Activated T-helper 1 cell treated with anti-CD3 and anti-CD28 coated beads, Interleukin-12 subunit alpha, Interleukin-12 subunit beta, Interleukin-2, Interleukin-4 antibody, amounts not matched to agents 30 ng/mL and 10 ng/mL and 1 ng/mL, durations not matched to agents 14 hours and 24 hours and 36 hours (primary cell): ENCODE measurements at regions not wholly inside any gene's neighbourhood (a gene's known extent, or its start where the extent isn't known, plus 50 kb on each side); places are given as distances from the start of the nearest gene placed in this dataset.

ENCODE experiments used
- DNase-seq: peaks from one replicate; pipeline ENCODE4 v3.0.0; 2021; ENCODE audit warnings: low spot score
- H3K27ac Mint-ChIP-seq: one replicate; pipeline ENCODE4 v1.8.0; 2021; ENCODE audit warnings: mild to moderate bottlenecking, mixed read lengths
- H3K27me3 Mint-ChIP-seq: one replicate; pipeline ENCODE4 v1.8.0; 2022; ENCODE audit warnings: mild to moderate bottlenecking, moderate library complexity, mixed read lengths; ENCODE audit not compliant: insufficient read depth
- H3K36me3 Mint-ChIP-seq: one replicate; pipeline ENCODE4 v1.8.0; 2021; ENCODE audit warnings: low read depth, mixed read lengths
- H3K4me1 Mint-ChIP-seq: one replicate; pipeline ENCODE4 v1.8.0; 2021; ENCODE audit warnings: low read depth, mixed read lengths
- H3K4me3 Mint-ChIP-seq: one replicate; pipeline ENCODE4 v1.8.0; 2021; ENCODE audit warnings: mild to moderate bottlenecking, moderate library complexity, mixed read lengths
- H3K9me3 Mint-ChIP-seq: one replicate; pipeline ENCODE4 v1.8.0; 2021; ENCODE audit warnings: mixed read lengths
- intact Hi-C: fragments of 100-400 bp; cut with micrococcal nuclease; formaldehyde crosslinking; loops from one replicate; pipeline ENCODE4 v1.15.1; 2024

DNA sequence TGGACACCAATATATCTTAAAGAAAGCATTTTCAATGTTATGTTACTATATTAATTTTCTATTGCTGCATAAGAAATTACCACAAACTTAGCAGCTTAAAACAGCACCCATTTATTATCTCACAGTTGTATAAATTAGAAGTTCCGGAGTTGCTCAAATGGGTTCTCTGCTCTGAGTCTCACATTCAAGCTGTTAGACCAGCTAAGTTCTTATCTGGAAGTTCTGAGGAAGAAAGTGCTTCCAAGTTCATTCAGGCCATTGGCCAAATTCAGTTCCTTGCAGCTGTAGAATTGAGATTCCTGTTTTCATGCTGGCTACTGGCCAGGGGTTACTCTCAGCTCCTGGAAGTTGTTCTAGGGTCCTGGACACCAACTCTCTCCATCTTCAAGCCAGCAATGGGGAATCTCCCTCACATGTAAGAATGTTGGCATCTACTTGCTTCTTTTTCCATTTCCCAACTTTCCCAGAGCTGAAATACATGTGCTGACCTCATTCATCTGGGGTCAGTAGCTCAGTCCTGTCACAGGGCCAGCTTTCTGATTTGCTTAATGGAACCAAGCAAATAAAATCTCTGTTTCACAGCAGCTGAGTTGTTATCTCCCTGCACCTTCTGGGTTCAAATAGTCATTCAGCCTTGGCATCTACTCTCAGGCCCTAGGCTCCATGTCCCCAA lies 99.6 kb upstream of the INTU start:
- no peaks in the 10 kb centered on the region for H3K36me3 Mint-ChIP-seq
- no peak for DNase-seq
- H3K27me3 Mint-ChIP-seq = peaks cover 2% of the 10 kb centered on the region
- no peak overlapping the region for H3K27ac Mint-ChIP-seq
- intact Hi-C loops = no loop called here
- H3K9me3 Mint-ChIP-seq = no peaks in the 10 kb centered on the region
- no peaks in the 10 kb centered on the region for H3K4me1 Mint-ChIP-seq
- H3K4me3 Mint-ChIP-seq = no peak overlapping the region

DNA sequence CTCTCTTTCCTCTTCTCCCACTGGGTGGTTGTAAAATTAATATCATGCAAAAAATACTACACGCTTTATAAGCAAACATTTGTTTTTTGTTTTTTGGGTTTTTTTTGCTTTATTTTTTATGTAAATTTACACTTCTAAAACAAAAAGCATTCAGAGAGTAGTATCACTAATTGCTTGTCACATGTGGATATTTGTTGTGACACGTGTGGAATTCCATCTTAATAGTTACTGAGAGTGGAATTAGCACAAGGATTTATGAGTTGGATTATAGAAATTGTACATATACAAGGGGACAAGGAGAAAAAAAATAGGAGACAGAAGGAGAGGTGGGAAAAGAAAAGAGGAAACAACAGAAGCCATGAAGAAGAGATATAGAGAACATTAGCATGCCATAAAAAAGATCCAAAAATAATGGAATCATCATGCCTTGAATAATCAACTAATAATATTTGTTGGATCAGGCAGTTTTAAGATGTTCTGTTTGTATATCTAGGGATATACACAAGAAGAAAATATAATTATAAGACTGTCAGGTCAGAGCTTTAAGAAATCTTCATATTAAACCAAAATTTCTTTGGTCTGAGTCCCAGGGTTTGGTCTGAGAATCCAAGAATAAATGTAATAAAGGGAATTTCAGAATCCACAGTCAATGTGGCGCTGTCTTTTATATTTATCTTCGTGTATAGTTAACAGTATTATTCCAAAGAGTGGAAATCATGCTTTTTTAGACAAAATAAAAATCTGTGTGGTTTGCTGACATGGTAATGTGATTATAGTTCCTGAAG lies 98.5 kb upstream of the INTU start:
- Mint-ChIP-seq H3K27me3 (peaks cover 2% of the 10 kb centered on the region), H3K27ac (no peak overlapping the region), H3K4me1 (no peaks in the 10 kb centered on the region), H3K36me3 (no peaks in the 10 kb centered on the region), H3K9me3 (no peaks in the 10 kb centered on the region), H3K4me3 (no peak overlapping the region)
- DNase-seq = no peak
- intact Hi-C loops = no loop called here

GRCh38 chr4:127538016-127538415 lies 94.7 kb upstream of the INTU start:
- H3K4me1 Mint-ChIP-seq = no peaks in the 10 kb centered on the region
- H3K27me3 Mint-ChIP-seq = peaks cover 3% of the 10 kb centered on the region
- no peak for DNase-seq
- no peak overlapping the region for H3K4me3 Mint-ChIP-seq
- no peaks in the 10 kb centered on the region for H3K36me3 Mint-ChIP-seq
- H3K9me3 Mint-ChIP-seq = no peaks in the 10 kb centered on the region
- H3K27ac Mint-ChIP-seq = no peak overlapping the region
- intact Hi-C loops = no loop called here

GRCh38 chr4:127540497-127541025 lies 92.2 kb upstream of the INTU start:
- intact Hi-C loops = no loop called here
- Mint-ChIP-seq H3K36me3 (no peaks in the 10 kb centered on the region), H3K9me3 (no peaks in the 10 kb centered on the region), H3K27me3 (peaks cover 2% of the 10 kb centered on the region), H3K4me3 (no peak overlapping the region), H3K27ac (no peak overlapping the region), H3K4me1 (no peaks in the 10 kb centered on the region)
- no peak for DNase-seq

DNA sequence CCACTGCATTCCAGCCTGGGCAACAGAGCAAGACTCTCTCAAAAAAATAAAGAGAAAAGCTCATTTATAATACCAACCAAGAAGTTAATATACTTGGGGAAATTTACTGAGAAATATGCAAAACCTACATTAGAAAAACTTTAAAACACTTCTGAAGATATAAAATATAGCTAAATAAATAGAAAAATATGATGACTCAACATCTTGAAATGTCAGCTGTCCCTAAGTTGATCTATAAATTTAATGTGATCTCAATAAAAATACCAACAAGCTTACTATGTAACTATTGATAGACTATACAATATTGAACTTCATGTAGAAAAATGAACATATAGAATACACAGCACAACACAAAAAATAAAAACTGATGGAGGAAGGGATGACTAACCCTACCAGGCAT lies 87.5 kb upstream of the INTU start:
- no peaks in the 10 kb centered on the region for H3K36me3 Mint-ChIP-seq
- peaks cover 2% of the 10 kb centered on the region for H3K27me3 Mint-ChIP-seq
- H3K9me3 Mint-ChIP-seq = no peaks in the 10 kb centered on the region
- no peak overlapping the region for H3K4me3 Mint-ChIP-seq
- no peak for DNase-seq
- no peaks in the 10 kb centered on the region for H3K4me1 Mint-ChIP-seq
- intact Hi-C loops = no loop called here
- no peak overlapping the region for H3K27ac Mint-ChIP-seq

GRCh38 chr4:127548990-127549925 lies 83.5 kb upstream of the INTU start:
- Mint-ChIP-seq H3K4me1 (no peaks in the 10 kb centered on the region), H3K27ac (no peak overlapping the region), H3K9me3 (no peaks in the 10 kb centered on the region), H3K27me3 (no peaks in the 10 kb centered on the region), H3K36me3 (no peaks in the 10 kb centered on the region), H3K4me3 (no peak overlapping the region)
- intact Hi-C loops = no loop called here
- DNase-seq = no peak

DNA sequence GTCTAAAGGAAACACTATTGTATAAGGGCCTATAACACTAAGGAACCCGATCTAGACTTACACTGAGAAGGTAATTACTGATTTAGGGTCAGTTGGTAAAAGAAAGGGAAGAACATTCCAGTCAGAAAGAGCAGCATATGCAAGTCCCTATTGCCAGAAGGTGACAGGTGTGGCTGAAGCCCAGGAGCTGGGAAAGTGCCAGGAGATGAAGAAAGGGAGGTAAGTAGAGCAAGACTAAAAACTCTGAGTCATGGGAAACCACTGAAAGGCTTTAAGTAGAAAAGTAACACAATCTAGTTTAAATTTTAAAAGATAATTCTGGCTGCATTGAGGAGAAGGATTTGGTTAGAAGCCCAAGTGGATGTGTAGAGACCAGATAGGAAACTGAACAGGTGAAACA lies 77.7 kb upstream of the INTU start:
- H3K27ac Mint-ChIP-seq = no peak overlapping the region
- DNase-seq = no peak
- H3K36me3 Mint-ChIP-seq = no peaks in the 10 kb centered on the region
- H3K4me1 Mint-ChIP-seq = no peaks in the 10 kb centered on the region
- no peaks in the 10 kb centered on the region for H3K27me3 Mint-ChIP-seq
- no peaks in the 10 kb centered on the region for H3K9me3 Mint-ChIP-seq
- no peak overlapping the region for H3K4me3 Mint-ChIP-seq
- intact Hi-C loops = no loop called here

- Mint-ChIP-seq H3K9me3 (no peaks in the 10 kb centered on the region), H3K4me3 (no peak overlapping the region), H3K36me3 (no peaks in the 10 kb centered on the region), H3K27ac (no peak overlapping the region), H3K4me1 (no peaks in the 10 kb centered on the region), H3K27me3 (no peaks in the 10 kb centered on the region)
- intact Hi-C loops = no loop called here
- DNase-seq = no peak
These were observed 74.7 kb upstream of the INTU start for GRCh38 chr4:127558088-127558487.

DNA sequence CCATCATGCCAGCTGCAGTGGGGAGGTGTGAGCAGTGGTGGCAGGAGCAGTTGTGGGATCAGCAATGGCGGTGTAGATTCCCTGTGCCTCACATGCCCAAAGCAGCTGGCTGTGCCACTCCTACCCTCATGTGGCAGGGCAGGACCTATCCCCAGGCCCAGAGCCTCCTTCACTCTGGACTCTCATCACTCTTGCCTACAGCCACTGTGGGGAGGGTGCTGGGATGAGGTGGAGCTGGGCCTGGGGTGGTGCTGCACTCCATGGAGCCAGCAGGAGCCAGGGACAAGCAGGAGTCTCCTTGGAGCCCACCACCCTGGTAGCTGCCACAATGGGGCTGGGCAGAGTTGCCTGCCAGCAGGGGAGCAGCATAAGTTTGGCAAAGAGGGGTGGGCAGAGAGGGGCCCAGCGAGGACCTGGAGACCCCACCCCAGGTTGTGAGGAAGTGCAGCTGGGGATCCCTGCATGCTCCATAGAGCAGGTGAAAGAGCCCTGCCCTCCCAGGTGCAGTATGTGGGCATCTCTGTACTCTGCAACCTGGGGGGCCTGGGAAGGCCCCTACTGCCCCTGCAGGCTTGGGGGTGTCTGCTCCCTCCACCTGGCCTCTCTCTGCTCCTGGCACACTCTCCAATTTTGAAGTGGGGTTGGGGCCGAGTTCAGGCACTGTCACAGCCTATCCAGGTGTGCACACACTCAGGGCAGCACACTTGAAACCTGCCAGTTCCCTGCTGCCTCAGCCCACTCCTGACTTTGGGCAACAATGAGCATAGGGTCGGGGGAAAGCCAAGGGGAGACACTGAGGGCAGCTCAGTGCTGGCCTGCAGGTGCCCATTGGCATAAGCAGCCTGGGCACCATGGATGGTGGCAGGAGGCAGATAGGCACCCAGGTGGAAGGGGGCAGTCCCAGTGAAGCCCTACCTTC lies 74.0 kb upstream of the INTU start:
- H3K4me3 Mint-ChIP-seq = no peak overlapping the region
- no peaks in the 10 kb centered on the region for H3K9me3 Mint-ChIP-seq
- H3K27ac Mint-ChIP-seq = no peak overlapping the region
- H3K36me3 Mint-ChIP-seq = no peaks in the 10 kb centered on the region
- DNase-seq = no peak
- no peaks in the 10 kb centered on the region for H3K27me3 Mint-ChIP-seq
- intact Hi-C loops = no loop called here
- H3K4me1 Mint-ChIP-seq = no peaks in the 10 kb centered on the region

DNA sequence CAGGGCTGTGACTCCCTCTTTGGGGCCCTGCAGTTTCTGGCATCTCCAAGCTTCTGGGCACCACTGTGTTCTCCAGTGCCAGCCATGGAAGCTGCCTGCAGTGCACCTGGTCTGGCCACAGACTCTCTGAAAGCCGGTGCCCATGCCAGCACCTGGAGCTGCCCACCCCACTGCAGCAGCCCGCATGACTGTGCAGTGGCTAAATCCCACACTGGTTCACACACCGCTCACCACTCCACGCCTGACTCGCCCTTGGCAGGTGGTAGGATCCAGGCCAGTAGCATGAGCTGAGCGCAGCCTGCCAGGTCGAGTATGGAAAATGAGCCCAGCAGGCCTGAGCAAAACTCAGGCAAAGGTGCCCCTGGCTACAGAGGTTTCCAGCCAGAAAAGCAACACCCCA lies 72.8 kb upstream of the INTU start:
- Mint-ChIP-seq H3K9me3 (no peaks in the 10 kb centered on the region), H3K4me1 (no peaks in the 10 kb centered on the region), H3K4me3 (no peak overlapping the region), H3K36me3 (no peaks in the 10 kb centered on the region), H3K27ac (no peak overlapping the region), H3K27me3 (no peaks in the 10 kb centered on the region)
- DNase-seq = no peak
- intact Hi-C loops = no loop called here

GRCh38 chr4:127560755-127561154 lies 72.0 kb upstream of the INTU start:
- no peak overlapping the region for H3K27ac Mint-ChIP-seq
- H3K9me3 Mint-ChIP-seq = no peaks in the 10 kb centered on the region
- H3K27me3 Mint-ChIP-seq = no peaks in the 10 kb centered on the region
- DNase-seq = no peak
- no peaks in the 10 kb centered on the region for H3K4me1 Mint-ChIP-seq
- no peaks in the 10 kb centered on the region for H3K36me3 Mint-ChIP-seq
- intact Hi-C loops = no loop called here
- H3K4me3 Mint-ChIP-seq = no peak overlapping the region

DNA sequence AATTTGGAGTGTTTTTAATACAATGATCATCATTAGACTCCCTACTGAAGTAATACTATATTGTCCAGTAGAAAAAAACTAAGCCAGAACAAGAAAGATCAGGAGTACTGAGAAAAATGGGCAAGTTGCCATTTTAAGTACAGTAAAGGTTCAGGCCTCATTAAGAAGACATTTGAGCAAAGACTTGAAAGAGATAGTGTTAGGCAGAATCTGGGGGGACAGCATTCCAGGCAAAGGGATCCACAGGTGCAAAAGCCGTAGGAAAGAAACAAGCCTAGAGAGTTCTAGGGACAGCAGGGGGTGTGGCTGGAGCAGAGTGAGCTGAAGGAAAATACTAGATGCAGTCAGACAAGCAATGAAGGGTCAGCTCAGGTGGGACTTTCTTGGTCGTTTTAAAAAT lies 58.1 kb upstream of the INTU start:
- H3K9me3 Mint-ChIP-seq = no peaks in the 10 kb centered on the region
- H3K4me1 Mint-ChIP-seq = no peaks in the 10 kb centered on the region
- peaks cover 1% of the 10 kb centered on the region for H3K27me3 Mint-ChIP-seq
- H3K27ac Mint-ChIP-seq = no peak overlapping the region
- H3K36me3 Mint-ChIP-seq = no peaks in the 10 kb centered on the region
- no peak for DNase-seq
- intact Hi-C loops = no loop called here
- H3K4me3 Mint-ChIP-seq = no peak overlapping the region
